ENCODE measurements at regions not wholly inside any gene's neighbourhood (a gene's known extent, or its start where the extent isn't known, plus 50 kb on each side); places are given as distances from the start of the nearest gene placed in this dataset.
"Not testable (repeated sequence)": the region's sequence is repeated elsewhere in the genome, so short reads cannot be mapped to it uniquely, and the experiment has no call there.

DNA sequence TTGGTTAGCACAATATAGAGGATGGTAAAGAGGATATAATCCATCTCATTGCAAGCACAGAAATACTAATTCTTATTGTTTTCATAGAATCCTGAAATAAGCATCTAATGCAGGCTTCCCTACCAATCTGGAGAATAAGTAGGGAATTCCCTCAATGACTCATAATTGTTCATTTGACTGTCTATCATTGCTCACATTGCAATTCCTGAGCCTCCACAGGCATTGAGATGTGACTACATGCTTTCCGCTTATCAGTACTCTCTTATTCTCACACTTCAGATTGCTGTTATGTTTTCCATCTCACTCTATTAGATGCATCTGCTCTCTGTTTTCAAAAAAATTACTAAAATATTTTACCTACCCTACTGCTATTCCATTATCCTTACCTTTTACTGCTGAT lies 216.2 kb upstream of the PRSS16 start:
- H3K27me3 ChIP-seq: no peaks in the 10 kb centered on the region
- H3K36me3 ChIP-seq: no peaks in the 10 kb centered on the region
- intact Hi-C loops (cut with DNase I): no loop called here
- H3K4me1 ChIP-seq: no peaks in the 10 kb centered on the region
- TF ChIP-seq POLR2A (IDR thresholded peaks at IDR 0.05) (no peak), CTCF (IDR thresholded peaks at IDR 0.05) (no peak), POLR2AphosphoS5 (IDR thresholded peaks at IDR 0.05; ENCODE audit: insufficient read depth in 1 of 2, low read depth in 1 of 2) (no peak)
- H3K4me3 ChIP-seq: no peak overlapping the region
- no peak for DNase-seq (ENCODE audit: extremely low spot score in 2 of 2)
- no peaks in the 10 kb centered on the region for H3K9me3 ChIP-seq
- no peak overlapping the region for H3K27ac ChIP-seq

DNA sequence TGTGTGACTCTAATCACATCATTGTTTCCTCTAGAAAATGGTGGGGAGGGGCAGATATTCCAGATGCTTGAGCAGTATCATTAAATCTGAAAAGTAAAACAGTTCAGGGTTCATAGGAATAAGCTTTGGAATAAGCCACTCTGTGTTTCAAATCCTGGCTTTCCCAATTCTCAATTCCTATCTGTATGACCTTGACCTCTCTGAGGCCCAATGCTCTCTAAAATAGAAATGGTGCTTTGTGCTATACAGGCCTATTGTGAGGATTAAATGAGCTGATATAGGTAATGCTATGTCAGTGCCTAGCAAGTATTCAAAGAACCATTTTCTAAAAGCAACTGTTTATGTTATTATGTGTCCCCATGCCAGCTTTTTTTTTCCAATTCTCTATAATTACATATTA lies 209.0 kb upstream of the PRSS16 start:
- H3K27me3 ChIP-seq: no peaks in the 10 kb centered on the region
- TF ChIP-seq CTCF (IDR thresholded peaks at IDR 0.05): no peak

GRCh38 chr6:27040244-27041042 lies 207.1 kb upstream of the PRSS16 start:
- H3K27me3 ChIP-seq: no peaks in the 10 kb centered on the region
- no peak for DNase-seq (ENCODE audit: extremely low spot score in 2 of 2)
- no peaks in the 10 kb centered on the region for H3K4me1 ChIP-seq
- H3K9me3 ChIP-seq: no peaks in the 10 kb centered on the region
- no peak overlapping the region for H3K4me3 ChIP-seq
- TF ChIP-seq POLR2AphosphoS5 (IDR thresholded peaks at IDR 0.05; ENCODE audit: insufficient read depth in 1 of 2, low read depth in 1 of 2) (no peak), CTCF (IDR thresholded peaks at IDR 0.05) (no peak), POLR2A (IDR thresholded peaks at IDR 0.05) (no peak)
- intact Hi-C loops (cut with DNase I): no loop called here
- no peaks in the 10 kb centered on the region for H3K36me3 ChIP-seq
- H3K27ac ChIP-seq: no peak overlapping the region

More for the DNA sequence above, 209.0 kb upstream of the PRSS16 start:
- H3K4me1 ChIP-seq: no peaks in the 10 kb centered on the region
- H3K4me3 ChIP-seq: no peak overlapping the region
- H3K27ac ChIP-seq: no peak overlapping the region
- intact Hi-C loops (cut with DNase I): no loop called here
- no peak for DNase-seq (ENCODE audit: extremely low spot score in 2 of 2)
- no peaks in the 10 kb centered on the region for H3K9me3 ChIP-seq
- no peaks in the 10 kb centered on the region for H3K36me3 ChIP-seq

GRCh38 chr6:27043244-27043643 lies 204.3 kb upstream of the PRSS16 start:
- intact Hi-C loops (cut with DNase I): no loop called here
- no peaks in the 10 kb centered on the region for H3K4me1 ChIP-seq
- TF ChIP-seq CTCF (IDR thresholded peaks at IDR 0.05) (no peak), POLR2A (IDR thresholded peaks at IDR 0.05) (no peak), POLR2AphosphoS5 (IDR thresholded peaks at IDR 0.05; ENCODE audit: insufficient read depth in 1 of 2, low read depth in 1 of 2) (no peak)
- H3K27me3 ChIP-seq: no peaks in the 10 kb centered on the region
- no peak overlapping the region for H3K27ac ChIP-seq
- no peaks in the 10 kb centered on the region for H3K9me3 ChIP-seq
- H3K36me3 ChIP-seq: no peaks in the 10 kb centered on the region
- H3K4me3 ChIP-seq: no peak overlapping the region
- DNase-seq (ENCODE audit: extremely low spot score in 2 of 2): no peak

GRCh38 chr6:27045131-27045530 lies 202.4 kb upstream of the PRSS16 start:
- H3K9me3 ChIP-seq; H3K36me3 ChIP-seq; H3K27me3 ChIP-seq; DNase-seq (ENCODE audit: extremely low spot score in 2 of 2); intact Hi-C loops (cut with DNase I); H3K4me3 ChIP-seq; H3K27ac ChIP-seq; H3K4me1 ChIP-seq: not testable (repeated sequence)

- H3K4me3 ChIP-seq; H3K4me1 ChIP-seq; DNase-seq (ENCODE audit: extremely low spot score in 2 of 2); intact Hi-C loops (cut with DNase I); H3K9me3 ChIP-seq; H3K27ac ChIP-seq; H3K27me3 ChIP-seq; H3K36me3 ChIP-seq: not testable (repeated sequence)
Measured at GRCh38 chr6:27047725-27048124, 199.8 kb upstream of the PRSS16 start.
